ENCODE measurements at regions not wholly inside any gene's neighbourhood (a gene's known extent, or its start where the extent isn't known, plus 50 kb on each side); places are given as distances from the start of the nearest gene placed in this dataset.

DNA sequence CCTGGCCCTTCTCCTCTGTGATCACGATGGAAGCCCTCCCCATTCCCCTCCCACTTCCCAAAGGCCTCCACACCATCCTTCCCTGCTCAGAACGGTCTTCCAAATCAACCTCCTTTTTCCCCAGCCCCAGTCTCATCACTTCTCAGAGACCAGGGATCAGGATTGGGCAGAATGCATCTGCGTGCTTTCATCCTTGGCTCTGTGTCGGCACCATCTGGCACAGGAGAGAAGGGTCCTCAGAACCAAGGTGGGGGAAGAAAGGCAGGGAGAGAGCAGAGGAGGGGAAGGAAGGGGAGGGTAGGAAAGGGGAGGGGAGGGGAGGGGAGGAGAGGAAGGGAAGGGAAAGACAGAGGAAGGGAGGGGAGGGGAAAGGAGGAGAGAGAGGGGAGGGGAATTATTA lies 52.4 kb upstream of the FICD start:
- no peak for DNase-seq (ENCODE audit: low read depth, low spot score)

DNA sequence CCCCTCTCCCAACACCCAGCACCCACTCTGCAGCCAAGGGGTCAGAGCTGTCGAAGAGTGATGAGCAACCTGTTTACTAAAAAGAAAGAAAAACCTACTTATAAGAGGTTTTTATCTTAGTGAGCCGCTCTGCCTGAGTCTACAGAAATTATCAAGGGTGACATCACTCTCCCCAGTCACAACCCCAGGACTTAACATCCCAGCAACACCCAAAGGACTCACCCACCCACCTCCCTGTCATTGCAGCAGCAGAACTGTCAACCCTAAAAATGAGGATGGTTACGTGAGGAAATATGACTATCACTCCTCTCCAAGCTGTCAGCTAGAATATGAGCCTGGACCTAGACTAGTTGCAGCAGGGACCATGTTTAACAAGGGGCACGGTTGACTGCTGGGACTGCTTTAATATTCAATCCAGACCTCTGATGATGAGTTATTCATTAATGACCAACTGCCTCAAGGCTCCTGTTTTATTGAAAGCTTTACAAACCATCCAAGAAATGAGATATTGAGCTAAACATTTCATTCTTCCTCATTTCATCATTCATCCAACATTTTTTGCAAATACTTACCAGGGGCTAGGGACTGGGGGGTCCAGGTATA lies 53.9 kb upstream of the FICD start:
- no peak for DNase-seq (ENCODE audit: low read depth, low spot score)

DNA sequence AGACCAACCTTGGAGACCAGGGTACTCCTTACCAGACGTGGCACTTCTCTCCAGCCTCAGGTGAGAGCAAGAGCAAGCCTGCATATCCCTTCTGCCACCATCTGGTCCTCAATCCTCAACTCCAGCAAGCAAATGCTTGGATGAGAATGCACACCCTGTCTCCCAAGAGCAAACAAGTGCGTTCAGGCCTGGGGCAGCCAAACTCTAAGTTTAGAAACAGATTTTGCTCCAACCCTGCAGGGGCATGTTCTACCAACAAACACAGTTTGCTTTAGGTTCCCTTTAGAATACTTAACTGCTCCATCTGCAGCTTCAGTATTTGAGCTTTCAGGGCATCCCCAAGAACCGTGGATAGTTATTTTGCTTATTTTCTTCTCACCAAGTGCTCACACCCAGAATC lies 55.9 kb upstream of the FICD start:
- no peak for DNase-seq (ENCODE audit: low read depth, low spot score)

GRCh38 chr12:108457734-108458361 lies 57.2 kb upstream of the FICD start:
- DNase-seq (ENCODE audit: low read depth, low spot score): no peak

DNA sequence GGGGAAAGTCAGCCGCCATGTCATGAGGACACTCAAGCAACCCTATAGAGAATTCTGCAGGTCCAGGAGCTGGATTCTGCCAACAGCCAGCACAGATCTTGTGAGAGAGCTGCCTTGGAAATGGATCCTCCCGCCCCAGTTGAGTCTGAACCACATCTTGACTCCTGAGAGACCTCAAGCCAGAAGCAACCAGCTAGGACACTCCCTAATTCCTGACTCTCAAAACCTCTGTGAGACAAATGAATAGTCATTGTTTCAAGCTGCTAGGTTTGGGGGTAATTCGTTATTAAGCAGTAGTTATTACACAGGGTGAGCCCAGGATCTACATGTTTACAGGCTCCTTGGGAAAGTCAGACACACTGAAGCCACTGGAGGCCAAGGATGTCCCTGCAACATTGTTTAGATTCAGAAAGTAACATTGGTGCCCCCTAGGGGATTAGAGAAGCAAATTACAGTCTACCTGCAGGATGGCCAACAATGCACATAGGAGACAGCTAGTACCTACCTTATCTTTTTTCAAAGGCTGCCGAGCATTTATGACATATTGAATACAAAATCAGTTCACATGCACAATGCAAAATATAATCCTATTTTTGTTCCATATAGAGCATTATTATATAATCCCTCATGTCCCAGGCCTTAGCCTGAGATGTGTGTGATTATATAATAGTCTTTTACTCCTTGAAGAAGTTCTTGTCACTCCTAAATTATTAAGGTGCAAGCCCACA lies 57.9 kb upstream of the FICD start:
- peak; percentile 71 for DNase-seq (ENCODE audit: low read depth, low spot score)

GRCh38 chr12:108455706-108456105 lies 59.4 kb upstream of the FICD start:
- no peak for DNase-seq (ENCODE audit: low read depth, low spot score)

DNA sequence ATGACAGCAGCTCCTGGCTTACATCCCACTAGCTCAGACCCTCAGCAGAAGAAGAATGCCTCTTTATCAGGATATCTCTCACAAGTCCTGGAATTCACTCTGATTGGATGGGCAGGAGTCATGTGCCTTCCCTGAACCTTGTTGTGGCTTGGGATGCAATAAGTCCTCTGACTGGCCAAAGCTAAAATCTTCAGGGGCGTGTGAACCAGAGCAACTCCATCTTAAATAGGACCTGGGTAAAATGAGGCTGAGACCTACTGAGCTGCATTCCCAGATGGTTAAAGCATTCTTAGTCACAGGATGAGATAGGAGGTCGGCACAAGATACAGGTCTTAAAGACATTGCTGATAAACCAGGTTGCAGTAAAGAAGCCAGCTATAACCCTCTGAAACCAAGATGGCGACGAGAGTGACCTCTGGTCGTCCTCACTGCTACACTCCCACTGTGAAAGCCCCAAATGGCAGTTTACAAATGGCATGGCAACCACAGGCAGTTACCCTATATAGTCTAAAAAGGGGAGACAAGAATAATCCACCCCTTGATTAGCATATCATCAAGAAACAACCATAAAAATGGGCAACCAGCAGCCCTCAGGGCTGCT lies 60.4 kb upstream of the FICD start:
- DNase-seq (ENCODE audit: low read depth, low spot score): no peak

DNA sequence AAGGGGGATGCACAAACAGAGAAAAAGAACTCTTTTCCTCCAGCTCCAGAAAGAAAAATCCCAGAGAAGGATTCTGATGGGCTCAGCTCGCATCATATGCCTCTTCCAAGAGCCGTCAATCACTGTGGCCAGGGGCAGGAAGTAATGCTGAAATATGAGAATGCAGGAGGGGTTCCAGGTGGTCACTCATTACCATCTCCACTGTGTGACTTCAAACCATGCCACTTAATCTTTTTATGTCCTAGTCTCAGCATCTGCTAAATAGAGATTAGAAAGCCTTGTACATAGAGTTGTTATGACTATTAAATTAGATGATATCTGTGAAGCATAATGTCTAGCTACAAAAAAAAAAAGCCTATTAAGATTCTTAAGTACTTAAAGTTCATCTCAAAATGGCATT lies 65.6 kb upstream of the FICD start:
- DNase-seq (ENCODE audit: low read depth, low spot score): no peak

GRCh38 chr12:108448246-108448645 lies 66.8 kb upstream of the FICD start:
- DNase-seq (ENCODE audit: low read depth, low spot score): no peak

DNA sequence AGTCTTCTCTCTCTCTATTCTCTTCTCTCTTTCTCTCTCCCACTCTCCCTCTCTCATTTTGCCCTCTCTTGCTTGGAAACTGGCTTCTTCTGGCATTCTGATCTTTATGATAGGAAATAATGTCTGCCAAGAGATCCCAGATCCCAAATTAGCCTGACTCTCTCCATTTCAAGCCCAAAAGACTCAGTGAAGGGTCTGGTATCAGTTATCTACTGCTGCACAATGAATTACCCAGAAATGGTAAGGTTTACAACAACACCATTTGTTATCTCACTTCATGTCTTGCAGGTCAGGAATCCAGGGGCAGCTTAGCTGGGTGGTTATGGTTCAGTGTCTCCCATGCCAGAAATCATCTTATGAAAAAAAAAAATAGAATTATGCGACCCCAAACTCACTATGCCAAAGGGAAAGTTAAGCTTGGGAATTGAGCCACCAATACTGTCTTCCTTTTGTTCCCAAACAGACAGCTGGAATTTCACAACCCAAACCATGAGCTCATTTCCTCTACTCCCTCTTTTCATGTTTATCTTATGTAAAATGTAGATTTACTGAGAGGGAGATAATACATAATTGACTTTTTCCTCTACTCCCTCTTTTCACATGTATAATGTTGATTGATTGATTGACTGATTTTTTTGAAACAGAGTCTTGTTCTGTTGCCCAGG lies 67.8 kb upstream of the FICD start:
- no peak for DNase-seq (ENCODE audit: low read depth, low spot score)

DNA sequence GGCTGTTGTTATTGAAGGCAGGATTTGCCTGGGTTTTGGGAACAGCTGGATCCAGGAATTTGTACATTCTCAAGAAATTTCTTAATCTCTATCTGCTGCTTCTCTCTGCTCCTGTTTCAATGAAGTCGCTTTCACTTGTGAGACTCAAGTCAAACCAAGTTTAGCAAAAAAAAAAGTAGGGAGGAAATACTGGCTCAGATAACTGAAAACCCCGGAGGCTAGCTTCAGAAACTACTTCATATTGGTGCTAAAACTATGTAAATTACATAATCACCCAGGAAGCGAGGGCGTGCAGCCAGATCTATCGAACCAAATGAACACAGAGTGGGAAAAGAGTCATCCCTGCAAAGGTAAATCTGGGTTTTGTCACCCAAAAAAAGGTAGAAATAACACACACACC lies 68.3 kb upstream of the FICD start:
- DNase-seq (ENCODE audit: low read depth, low spot score): no peak

DNA sequence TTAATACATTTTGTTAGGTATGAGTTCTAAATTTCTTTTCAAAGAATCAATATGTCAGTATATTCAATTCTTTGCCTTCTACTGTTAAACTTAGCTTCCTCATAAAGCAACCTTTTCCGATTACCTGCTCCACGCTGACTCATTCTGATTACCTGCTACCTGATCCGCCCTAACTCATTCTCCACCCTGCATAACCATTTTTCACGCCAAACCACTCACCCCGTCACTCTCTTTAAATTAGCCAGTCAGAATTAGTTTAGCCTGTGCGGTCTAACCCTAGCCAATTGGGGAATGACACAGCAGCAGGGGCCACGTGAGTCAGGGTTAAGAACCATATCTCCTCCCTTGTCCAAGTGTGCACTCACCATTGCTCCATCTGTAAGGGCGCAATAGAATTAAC lies 72.2 kb upstream of the FICD start:
- no peak for DNase-seq (ENCODE audit: low read depth, low spot score)

- peak; percentile 87 for DNase-seq (ENCODE audit: low read depth, low spot score)
These were observed 73.0 kb upstream of the FICD start for GRCh38 chr12:108442067-108442466.

DNA sequence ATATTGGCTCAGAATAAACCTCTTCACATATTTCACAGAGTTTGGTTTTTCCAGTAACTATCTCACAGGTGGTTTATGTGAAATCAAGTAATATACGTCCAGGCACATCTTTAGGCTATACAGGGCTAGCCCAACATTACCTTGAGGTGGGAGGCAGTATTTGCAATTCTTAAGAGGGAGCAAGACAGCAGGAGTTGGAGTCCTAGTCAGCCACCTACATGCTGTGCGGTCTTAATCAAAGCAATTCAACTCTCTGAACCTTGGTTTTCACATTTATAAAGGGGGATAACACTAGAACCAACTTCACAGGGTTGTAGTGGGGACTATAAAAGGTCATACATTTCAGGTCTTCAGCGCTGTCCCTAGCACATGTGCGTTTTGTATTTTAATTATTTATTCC lies 73.5 kb upstream of the FICD start:
- no peak for DNase-seq (ENCODE audit: low read depth, low spot score)

- DNase-seq (ENCODE audit: low read depth, low spot score): no peak
These were observed 74.3 kb upstream of the FICD start for GRCh38 chr12:108440736-108441135.

GRCh38 chr12:108438667-108439066 lies 76.4 kb upstream of the FICD start:
- DNase-seq (ENCODE audit: low read depth, low spot score): no peak

DNA sequence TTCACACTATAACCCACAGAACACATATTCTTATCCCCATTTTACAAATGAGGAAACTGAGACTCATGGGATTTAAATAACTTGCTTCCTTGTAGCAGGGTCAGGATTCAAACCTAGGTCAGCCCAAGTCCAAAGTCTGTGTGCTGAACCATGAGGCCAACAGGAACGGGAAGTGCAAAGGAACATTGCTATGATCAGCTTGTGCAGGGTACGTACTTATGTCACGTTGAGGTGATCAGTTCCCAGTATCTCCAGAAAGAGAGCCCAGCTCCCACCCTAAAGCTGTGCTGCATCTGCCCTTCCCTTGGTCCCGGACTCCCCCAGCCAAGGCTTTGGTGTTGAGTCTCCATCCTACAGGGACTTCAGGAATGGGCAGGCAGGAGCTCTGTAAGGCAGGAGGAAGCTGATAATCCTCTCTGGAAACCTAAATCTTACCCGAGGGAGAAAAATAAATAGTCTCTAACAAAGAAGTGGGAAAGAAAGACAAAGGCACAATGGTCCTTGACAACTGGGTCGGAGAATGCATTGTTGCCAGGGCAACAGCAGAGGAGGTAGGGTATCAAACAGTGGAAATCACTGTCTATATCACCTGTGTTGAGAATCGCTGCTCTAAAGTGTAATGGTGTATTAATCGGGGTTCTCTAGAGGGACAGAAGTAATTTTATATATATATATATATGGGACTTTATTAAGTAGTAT lies 82.5 kb upstream of the FICD start:
- no peak for DNase-seq (ENCODE audit: low read depth, low spot score)

DNA sequence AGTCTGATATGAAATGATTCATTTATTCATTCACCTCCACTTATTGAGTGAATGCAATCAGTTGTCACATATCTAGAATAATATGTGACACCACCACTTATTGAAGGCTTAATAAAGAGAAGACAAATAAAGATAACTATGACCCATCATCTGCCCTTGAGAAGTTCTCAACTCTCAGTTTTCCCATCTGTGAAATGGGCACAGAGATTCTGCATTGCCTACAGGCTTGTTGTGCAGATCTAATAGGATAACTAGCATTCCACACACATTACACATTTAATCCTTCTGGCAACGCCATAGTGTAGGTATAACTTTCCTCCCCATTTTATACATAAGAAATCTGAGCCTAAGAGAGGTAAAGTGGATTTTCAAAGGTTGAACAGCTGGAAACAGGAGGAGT lies 84.2 kb upstream of the FICD start:
- DNase-seq (ENCODE audit: low read depth, low spot score): no peak

- no peak for DNase-seq (ENCODE audit: low read depth, low spot score)
These were observed 84.8 kb upstream of the FICD start for GRCh38 chr12:108430245-108430644.

GRCh38 chr12:108425238-108425795 lies 86.2 kb upstream of the CMKLR1 start:
- DNase-seq (ENCODE audit: low read depth, low spot score): peak; percentile 42

GRCh38 chr12:108424816-108425215 lies 85.7 kb upstream of the CMKLR1 start:
- no peak for DNase-seq (ENCODE audit: low read depth, low spot score)

Data from iPS DF 19.7 (cell line).